Tibial artery (tissue), 4 donors: ENCODE measurements at regions not wholly inside any gene's neighbourhood (a gene's known extent, or its start where the extent isn't known, plus 50 kb on each side); places are given as distances from the start of the nearest gene placed in this dataset.

Source experiments
- DNase-seq, 2 donors: peaks; one replicate each; pipeline ENCODE4 v3.0.0-alpha.2; 2019
- H3K27ac ChIP-seq, 2 donors: fragments of 200-600 bp; sonication (generic) in 1 of 2; 1 replicate in 1 of 2; 2 replicates in 1 of 2; pipeline ENCODE4 v1.5.1; 2018 to 2019; ENCODE audit warnings: mild to moderate bottlenecking in 1 of 2
- H3K27me3 ChIP-seq, 2 donors: fragments of 200-600 bp; sonication (generic) in 1 of 2; one replicate each; pipeline versions ENCODE4 v1.5.1 to v1.6.0; 2016 to 2019
- H3K36me3 ChIP-seq, 3 donors: fragments of 200-600 bp; sonication (generic) in 2 of 3; one replicate each; pipeline ENCODE4 v1.5.1; 2016 to 2019; ENCODE audit warnings: mild to moderate bottlenecking in 2 of 3
- H3K4me1 ChIP-seq, 4 donors: fragments of 200-600 bp; sonication (generic) in 2 of 4; 1 replicate in 3 of 4; 2 replicates in 1 of 4; pipeline ENCODE4 v1.5.1; 2016 to 2019
- H3K4me3 ChIP-seq, 2 donors: fragments of 200-600 bp; sonication (generic) in 1 of 2; 1 replicate in 1 of 2; 2 replicates in 1 of 2; pipeline ENCODE4 v1.5.1; 2018 to 2019; ENCODE audit warnings: mild to moderate bottlenecking in 2 of 2
- H3K9me3 ChIP-seq, 3 donors: fragments of 200-600 bp; sonication (generic) in 1 of 3; one replicate each; pipeline ENCODE4 v1.5.1; 2016 to 2019
- CTCF ChIP-seq, 2 experiments: fragments of 200-600 bp in 1 of 2; fragments of 450-650 bp in 1 of 2; IDR thresholded peaks; one replicate each; pipeline ENCODE4 v1.5.1; 2017 to 2019; ENCODE audit warnings: antibody characterized with exemption in 2 of 2, mild to moderate bottlenecking in 1 of 2, moderate library complexity in 1 of 2
- intact Hi-C: fragments of 100-400 bp; cut with DNase I; formaldehyde crosslinking; loops from one replicate; pipeline ENCODE4 v1.15.0; 2023; ENCODE audit warnings: low total_unique reads

- H3K36me3 ChIP-seq = no peaks in the 10 kb centered on the region
- no peak overlapping the region for H3K4me3 ChIP-seq
- intact Hi-C loops = no loop called here
- H3K27ac ChIP-seq = peak overlapping the region; percentile 60 to 68
- H3K27me3 ChIP-seq = no peaks in the 10 kb centered on the region
- no peak for TF ChIP-seq CTCF (IDR thresholded peaks at IDR 0.05)
- DNase-seq = no peak
- no peaks in the 10 kb centered on the region for H3K9me3 ChIP-seq
- peaks cover 0 to 17% (median 11%) of the 10 kb centered on the region in 4 donors for H3K4me1 ChIP-seq
Measured at GRCh38 chr1:170872663-170873062, 62.7 kb upstream of the MROH9 start.

GRCh38 chr1:170874671-170875070, 60.7 kb upstream of the MROH9 start:
- H3K27me3 ChIP-seq = no peaks in the 10 kb centered on the region
- peaks cover 0 to 17% (median 11%) of the 10 kb centered on the region in 4 donors for H3K4me1 ChIP-seq
- intact Hi-C loops = no loop called here
- TF ChIP-seq CTCF (IDR thresholded peaks at IDR 0.05) = no peak
- no peak overlapping the region for H3K4me3 ChIP-seq
- DNase-seq = no peak
- H3K9me3 ChIP-seq = no peaks in the 10 kb centered on the region
- no peaks in the 10 kb centered on the region for H3K36me3 ChIP-seq
- H3K27ac ChIP-seq = no peak overlapping the region

DNA sequence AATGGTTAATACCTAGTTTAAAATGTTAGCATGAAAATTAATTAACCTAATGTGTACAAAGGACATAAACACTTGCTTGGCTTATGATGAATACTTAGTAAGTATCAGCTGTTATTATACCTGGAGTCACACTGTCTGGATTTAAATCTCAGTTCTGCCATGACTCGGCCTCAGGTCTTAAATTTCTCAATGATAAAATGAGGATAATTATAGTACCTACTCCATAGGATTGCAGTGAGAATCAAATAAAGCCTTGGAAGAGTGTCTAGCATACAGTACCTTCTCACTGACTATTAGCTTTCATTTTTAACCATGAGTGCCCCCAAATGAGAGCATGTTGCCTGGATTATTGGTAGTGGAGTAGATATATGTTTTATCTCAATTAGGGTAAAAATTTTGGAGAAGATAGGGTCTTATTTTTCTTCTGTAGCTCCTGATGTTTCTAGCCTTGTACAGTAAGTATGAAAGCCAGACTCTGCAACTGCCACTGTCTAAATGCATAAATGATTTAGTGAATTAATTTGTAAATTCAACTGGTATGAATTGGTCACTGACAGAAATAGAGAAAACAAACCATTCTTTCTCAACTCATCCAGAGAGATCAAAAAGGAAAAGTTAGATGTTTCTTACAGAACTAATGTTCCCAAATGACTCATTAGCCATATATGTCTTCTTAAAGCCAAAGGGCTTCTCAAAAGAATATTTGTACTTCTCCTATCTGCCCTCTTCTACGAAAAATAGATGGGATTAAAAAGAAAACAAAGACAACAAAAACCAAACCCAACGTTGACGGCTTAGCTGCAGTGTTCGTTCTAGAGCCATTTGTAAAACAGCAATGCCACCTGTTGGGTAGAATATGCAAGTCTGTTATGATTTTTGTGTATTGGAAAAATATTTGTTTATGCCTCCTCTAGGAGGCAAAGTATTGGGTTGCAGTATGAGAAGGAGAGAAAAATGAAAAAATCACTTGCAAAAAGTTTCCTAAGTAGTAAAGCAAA, 53.8 kb upstream of the MROH9 start:
- H3K4me3 ChIP-seq = peak overlapping the region; percentile 17 to 19

More for the DNA sequence above, 53.8 kb upstream of the MROH9 start:
- intact Hi-C loops = loop anchor here (10.0 kb wide), 1 partner anchor 217 kb away; the partner anchor contains the start of gene PRRX1
- H3K27me3 ChIP-seq = no peaks in the 10 kb centered on the region
- DNase-seq = no peak
- H3K36me3 ChIP-seq = no peaks in the 10 kb centered on the region
- H3K27ac ChIP-seq = no peak overlapping the region
- TF ChIP-seq CTCF (IDR thresholded peaks at IDR 0.05) = peak; percentile 59 to 67
- no peaks in the 10 kb centered on the region for H3K9me3 ChIP-seq
- H3K4me1 ChIP-seq = peaks cover 0 to 21% (median 3%) of the 10 kb centered on the region in 4 donors
